ENCODE measurements at regions not wholly inside any gene's neighbourhood (a gene's known extent, or its start where the extent isn't known, plus 50 kb on each side); places are given as distances from the start of the nearest gene placed in this dataset.
"Not testable (repeated sequence)": the region's sequence is repeated elsewhere in the genome, so short reads cannot be mapped to it uniquely, and the experiment has no call there.

DNA sequence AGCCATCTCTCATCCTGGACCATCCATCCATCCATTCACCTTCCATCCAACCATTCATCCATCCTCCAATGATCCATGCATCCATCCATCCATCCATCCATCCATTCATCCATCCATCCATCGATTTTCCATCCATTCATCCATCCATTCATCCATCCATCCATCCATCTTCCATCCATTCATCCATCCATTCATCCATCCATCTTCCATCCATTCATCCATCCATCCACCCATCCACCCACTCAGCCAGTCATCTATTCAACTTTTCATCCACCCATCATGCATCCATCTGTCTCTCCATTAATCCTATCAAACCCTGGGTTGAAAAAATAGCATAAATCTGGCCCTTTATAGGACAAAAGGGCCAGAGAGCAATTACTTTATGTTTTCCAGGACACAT lies 158.3 kb upstream of the WSCD1 start:
- DNase-seq = no peak

DNA sequence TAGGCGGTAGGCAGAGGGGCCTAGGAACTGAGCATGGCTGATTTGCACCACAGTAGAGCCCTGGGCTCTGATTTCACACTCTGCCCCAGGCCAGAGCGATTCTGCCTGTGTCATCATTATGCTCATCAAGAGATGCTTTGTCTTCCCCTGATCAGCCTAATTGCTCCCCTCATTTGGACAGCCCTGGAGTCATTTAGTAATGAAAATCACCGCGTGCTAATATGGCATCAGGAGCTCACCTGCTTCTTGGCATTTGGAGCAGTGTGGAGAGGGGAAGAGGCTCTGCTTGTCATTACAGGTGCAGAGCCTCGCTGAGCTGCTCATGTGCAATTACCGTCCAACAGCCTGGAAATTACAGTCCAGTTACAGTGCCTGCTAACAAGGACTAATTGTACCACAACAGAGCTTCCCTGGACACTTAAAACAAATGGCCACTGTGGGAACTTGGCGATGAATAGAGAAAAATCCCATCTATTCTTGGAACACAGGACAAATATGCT lies 157.1 kb upstream of the WSCD1 start:
- peak; percentile 71 for DNase-seq

DNA sequence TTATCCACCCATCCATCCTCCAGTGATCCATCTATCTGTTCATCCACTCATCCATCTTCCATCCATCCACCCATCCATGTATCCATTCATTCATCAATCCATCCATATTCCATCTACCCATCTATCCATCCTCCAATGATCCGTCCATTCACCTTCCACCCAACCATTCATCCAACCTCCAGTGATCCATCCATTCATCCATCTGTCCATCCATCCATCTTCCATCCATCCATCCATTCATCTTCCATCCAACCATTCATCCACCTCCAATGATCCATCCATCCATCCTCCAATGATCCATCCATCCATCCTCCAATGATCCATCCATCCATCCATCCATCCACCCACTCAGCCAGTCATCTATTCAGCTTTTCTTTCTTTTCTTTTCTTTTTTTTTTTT lies 156.5 kb upstream of the WSCD1 start:
- no peak for DNase-seq

DNA sequence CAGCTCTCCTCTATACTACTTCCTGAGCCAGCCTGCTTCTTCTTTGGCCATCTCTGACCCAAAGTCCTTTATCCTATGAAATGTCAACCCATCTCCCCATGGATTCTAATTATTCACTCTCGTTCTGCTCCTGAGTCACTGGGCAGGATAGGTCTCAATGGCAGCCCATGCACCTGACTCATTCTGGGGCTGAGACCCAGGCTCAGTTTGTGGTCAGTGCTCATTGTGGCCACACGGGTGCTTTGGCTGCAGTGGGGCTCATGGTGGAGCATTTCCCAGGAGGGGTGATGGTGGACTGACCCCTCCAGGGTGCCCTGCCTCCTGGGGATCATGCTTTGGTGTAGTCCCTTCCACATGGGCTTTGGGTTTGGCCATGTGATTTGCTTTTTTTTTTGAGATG lies 154.8 kb upstream of the WSCD1 start:
- no peak for DNase-seq

DNA sequence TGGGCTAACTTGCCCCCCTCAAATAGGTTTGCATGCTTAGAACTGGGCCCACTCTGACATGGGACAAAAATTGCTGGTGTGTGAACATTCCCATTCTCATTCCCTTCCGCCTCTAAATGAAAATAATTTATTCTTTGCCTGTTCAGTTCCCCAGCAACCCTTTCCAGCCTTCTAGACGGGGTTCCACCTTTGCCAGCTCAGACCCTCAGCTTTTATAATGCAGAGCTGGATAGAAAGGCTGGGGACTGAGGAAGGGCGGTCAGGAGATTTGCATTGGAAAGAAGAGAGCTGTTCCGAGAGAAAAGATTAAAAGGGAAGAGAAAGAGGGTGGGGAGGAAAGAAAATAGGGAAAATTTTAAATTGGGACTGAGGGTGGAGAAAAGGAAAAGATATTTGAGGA lies 151.1 kb upstream of the WSCD1 start:
- DNase-seq = no peak

DNA sequence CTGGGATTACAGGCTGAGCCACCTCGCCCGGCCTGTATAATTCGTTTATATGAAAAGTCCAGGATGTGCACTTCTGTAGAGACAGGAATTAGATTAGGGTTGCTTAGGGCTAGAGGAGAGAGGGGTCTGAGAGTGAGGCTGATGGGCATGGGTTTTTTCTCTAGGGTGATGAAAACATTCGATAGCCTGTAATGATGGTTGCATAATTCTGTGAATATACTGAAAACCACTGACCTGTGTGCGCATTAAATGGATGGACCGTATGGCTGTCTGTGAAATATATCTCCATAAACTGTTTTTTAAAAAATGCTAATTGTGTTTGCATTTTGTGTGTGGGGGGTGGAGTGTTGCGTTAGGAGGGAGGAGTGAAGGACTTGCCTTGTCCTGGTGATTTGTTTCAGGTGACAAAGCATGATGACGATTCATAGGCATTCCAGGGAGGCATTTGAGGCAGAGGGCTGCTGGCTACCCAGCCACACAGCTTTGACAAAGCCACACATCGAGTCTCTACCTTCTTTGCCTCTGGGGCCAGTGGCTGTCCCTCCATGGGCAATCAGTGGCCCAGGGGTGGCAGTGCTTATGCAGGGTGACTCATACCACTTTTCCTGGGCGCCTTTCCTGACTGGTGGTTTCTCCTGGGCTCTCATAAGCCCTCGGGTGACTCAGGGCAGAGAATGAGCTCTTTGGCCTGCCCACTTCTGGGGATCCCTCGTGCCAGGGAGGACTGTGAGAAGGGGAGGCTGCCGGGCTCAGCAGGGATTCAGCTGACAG lies 148.5 kb upstream of the WSCD1 start:
- DNase-seq = no peak

DNA sequence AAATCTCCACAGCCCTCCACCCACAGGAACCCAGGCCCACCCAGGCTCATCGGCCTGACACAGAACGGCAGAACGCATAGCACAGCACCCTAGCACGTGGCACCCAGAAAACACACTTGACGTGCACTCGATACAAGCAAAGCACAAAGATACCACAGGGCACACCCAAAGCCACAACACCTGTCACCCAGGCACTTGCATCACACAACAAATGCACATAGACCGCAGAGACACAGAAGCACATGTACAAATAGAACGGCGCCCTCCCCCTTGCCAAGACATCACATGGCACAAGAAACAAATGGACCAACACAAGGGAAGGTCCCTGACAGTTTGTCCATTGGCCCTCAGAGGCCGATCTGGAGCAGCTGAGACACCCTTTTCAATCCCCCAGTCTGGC lies 147.7 kb upstream of the WSCD1 start:
- DNase-seq = no peak

DNA sequence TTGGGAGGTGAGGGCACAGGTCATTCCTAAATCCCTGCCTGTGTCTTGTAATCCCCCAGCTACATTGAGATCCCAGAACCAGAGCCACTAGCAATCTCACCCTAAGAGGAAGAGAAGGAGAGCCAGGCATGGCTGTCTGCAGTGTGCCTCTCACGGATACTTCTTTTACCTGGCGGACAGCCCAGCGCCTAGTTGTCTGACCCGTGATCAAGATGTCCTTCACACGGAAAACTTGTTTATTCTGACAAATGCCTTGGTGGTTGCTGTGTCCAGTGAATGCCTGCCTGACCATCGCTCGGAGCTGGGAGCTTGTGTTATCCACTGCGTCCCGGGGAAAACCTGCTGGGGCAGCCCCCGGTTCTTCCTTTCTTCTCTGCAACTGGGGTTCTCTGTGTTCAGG lies 140.5 kb upstream of the WSCD1 start:
- no peak for DNase-seq

DNA sequence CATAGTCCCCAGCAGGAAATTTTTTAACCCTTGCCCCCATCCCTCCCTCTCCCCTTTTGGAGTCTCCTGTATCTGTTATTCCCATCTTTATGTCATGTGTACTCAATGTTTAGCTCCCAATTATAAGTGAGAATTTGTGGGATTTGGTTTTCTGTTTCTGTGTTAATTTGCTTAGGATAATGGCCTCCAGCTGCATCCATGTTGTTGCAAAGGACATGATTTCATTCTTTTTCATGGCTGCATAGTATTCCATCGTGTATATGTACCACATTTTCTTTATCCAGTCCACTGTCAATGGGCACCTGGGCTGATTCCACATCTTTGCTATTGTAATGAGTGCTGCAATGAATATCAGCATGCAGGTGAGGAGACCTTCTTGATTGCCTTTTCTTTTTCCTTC lies 139.6 kb upstream of the WSCD1 start:
- not testable (repeated sequence) for DNase-seq

DNA sequence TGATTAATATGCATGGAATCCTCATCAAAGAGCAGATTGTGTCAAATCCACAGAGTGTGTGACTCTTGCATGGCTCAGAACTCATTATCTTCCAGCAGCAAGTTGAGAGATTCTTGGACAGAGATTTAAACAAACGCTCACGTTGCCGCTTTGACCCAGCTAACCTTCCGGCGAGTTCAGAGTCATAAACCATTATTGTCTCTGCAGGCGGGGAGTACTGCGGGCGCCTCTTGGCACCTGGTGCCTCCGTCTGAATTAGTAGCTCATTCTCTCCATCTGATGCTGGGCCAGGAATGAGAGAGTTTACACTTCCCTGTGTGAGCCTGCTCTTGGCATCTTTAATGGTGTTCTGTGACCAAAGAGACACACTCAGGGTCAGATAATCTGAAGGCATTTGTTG lies 138.6 kb upstream of the WSCD1 start:
- DNase-seq = no peak

DNA sequence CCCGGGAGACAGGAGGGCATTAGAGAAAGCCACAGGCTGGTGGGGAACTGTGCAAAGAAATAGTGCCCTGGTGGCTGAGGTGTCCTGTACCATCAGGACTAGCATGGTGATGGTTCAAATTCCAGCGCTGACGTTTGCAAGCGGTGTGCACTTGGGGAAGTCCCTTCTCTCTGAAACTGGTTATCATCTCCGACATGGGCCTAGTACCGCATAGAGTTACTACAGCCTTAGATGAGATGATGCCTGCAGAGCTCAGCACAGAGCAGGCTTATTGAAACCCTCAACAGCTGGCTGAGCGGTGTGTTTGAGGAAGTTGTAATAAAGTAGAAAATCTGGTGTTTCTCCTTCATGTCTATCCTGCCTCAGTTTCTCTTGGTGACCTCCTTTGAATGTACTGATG lies 136.7 kb upstream of the WSCD1 start:
- no peak for DNase-seq

DNA sequence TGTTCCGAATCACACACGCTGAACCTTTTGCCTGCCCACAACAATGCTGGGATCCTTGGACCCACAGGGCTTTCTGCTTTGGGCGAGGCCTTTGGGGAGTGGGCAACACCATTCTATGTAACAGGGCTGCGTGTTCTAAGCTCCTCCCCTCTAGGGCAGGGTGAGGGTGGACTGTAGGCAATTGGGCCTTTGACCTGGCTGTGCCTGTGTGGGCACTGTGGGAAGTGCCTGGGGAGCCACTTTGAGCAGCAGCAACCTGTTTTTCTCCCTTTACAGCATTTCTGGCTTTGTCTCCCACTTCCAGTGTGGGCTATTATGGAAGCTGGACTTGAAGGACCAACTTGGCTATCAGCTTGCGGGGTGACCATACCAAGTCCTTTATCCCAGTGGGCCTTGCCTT lies 128.9 kb upstream of the WSCD1 start:
- no peak for DNase-seq

DNA sequence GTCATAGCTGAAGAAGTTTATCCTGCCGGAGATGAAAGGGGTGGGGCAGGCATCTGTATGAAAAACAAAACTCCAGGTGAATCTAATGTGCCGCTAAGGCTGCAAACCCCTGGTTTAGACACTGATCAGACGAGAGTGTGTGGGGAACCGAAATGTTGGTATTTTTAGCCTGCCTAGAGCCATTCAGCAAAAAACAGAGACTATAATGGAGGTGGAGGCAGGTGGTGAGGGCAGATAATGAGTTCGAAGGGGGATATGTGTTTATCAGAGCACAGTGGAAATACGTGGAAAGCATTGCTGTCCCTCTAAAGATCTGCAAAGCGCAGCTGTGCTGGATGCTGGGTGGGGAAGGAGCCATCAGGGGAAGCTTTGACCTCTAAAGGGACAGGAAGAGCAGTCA lies 127.5 kb upstream of the WSCD1 start:
- no peak for DNase-seq

DNA sequence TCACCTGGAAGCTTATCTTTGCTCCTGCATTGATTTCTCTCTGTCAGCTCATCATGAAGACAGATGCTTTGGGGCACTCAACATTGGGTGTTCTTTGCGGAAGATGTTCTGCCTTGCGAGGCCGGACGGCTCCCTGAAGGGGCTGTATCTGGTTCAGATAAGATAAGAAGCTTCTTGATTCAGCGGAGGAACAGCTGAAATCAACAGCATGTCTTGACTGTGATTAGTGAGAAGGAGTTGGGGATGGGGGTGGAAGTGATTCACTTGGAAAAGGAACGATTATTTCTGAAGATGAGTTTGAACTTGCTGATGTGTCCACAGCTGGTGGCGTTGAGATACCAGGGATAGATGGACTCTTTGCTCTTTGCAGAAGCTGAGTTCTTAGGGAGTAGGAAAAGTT lies 126.9 kb upstream of the WSCD1 start:
- DNase-seq = no peak

DNA sequence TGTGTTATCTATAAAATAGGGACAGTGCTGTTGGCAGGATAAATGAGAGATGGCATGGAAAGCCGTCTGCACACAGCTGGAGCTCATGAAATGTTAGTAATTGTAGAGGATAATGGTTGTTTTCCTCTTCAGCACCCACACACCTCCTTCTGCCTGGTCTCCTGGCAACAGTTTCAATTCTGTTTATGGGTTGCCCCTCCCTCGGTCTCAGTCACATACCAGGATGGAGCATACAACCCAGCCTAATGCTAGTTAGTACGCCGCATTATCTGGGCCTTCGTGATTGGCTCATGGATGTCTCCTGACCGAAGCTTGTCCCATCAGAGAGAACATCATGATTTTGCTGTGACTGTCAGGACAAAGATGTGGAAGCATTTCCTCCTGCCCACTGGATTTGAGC lies 126.2 kb upstream of the WSCD1 start:
- no peak for DNase-seq

DNA sequence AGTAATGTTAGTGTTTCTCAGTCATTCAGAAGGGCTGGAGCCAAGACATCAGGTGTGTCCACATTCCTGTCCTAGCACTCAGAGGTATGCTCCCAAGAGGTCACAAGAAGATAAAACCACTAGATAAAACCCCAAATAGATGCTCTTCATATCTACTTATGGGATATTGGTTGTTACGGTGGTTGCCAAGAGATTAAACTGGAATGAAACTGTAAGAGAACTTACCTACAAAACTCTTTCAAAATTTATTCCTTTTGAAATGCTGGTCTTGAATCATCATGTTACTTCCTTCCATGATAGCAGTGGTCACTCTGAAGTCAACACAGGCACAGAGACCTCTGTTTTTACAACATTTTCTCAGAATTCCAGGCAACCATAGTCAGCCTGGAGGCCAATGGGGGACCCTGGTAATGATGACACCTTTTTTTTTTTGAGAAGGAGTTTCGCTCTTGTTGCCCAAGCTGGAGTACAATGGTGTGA lies 122.4 kb upstream of the WSCD1 start:
- no peak for DNase-seq

DNA sequence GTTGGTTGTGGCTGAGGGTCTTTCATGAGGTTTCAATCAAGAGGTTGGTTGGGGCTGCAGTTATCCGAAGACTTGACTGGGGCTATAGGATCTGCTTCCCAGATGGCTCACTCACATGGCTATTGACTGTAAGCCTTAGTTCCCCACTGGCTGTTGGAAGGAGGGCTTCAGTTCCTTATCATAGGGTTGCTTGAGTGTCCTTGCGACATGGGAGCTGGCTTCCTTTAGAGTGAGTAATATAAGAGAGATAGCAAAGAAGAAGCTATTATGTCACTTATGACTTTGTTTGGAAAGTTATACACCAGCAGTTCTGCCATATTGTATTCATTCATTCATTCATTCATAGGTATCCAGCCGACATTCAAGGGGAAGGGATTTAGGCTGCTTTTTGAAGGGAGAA lies 121.4 kb upstream of the WSCD1 start:
- no peak for DNase-seq

DNA sequence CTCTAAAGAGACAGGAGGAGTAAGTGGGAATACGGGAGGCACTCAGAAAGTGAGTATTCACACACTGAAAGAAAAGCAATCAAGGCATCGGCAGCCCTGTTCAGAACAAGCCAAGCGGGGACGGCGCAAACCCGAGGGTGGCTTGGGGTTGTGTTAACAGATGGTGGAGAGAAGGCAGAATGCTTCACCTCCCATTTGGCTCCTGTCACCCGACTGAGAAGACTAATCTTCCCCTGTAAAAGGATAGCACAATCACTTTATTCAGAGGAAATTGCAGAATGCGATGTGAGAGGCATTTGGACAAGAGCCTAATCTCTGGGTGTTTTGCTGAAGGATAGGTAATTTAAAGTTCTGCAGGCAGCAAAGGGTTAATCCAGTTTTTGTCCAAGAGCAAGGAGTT lies 119.3 kb upstream of the WSCD1 start:
- DNase-seq = no peak

DNA sequence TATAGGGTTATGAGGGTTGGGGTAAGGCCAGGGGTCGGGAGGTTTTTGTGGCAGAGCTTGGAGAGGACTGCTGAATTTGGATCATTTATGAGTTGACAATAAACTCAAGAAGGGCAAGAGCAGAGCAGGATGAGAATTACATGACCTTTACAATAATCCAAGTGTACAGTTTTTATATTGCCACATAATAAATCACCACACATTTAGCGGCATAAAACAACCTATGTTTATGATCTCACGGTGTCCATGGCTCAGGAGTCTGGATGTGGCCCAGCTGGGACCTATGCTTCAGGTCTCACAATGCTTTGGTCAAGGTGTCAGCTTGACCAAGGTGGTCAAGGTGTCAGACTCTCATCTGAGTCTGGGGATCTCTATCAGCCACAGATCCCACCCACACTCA lies 118.3 kb upstream of the WSCD1 start:
- no peak for DNase-seq

DNA sequence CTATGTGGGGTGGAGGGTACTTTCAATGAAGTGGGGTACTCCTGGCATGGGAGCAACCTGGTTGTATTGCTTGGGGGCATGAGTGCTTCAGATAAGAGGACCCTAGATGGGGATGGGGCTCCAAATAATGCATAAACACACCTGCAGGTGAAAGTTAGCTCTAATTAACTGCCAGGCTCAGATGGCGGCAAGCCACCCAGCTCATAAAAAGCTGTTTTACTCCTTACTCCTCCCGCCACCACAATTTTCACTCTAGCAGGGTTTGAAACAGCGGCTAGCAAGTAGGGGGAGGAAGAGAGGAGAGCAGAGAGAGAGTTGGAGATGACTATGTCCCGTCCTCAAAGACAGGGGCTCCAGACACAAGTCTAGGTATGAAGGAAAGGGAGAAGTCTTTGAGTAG lies 117.7 kb upstream of the WSCD1 start:
- DNase-seq = no peak

DNA sequence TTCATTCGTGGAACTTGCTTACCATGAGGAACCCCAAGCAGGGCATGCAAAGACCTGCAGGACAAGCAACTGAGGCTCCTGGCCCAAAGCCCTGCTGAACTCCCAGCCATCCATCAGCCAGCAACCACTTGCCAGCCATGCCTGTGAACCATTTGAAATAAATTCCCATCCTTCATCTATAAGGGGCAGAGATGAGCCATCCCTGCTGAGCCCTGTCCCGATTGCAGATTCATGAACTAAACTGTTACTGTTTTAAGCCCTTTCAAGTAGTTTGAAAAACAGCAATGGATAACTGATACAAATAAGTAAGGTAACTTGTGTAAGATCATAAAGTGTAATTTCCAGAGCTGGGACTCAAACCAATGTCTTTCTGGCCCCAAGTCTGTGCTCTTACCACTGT lies 114.4 kb upstream of the WSCD1 start:
- DNase-seq = no peak

DNA sequence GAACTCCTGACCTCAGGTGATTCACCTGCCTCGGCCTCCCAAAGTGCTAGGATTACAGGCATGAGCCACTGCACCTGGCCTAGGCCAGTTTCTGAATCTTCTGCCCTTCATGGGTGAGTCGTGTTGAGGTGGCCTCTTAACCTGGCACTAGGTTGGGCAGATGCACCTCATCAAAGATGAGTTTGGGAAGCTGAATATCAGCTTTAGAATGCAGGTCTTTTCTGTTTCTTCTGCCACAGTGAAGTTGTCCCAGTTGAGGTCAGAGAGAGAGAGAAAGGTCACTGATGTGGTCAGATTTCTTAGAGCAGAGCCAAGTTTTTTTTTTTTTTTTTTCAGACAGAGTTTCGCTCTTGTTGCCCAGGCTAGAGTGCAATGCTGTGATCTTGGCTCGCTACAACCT lies 111.3 kb upstream of the WSCD1 start:
- DNase-seq = no peak

DNA sequence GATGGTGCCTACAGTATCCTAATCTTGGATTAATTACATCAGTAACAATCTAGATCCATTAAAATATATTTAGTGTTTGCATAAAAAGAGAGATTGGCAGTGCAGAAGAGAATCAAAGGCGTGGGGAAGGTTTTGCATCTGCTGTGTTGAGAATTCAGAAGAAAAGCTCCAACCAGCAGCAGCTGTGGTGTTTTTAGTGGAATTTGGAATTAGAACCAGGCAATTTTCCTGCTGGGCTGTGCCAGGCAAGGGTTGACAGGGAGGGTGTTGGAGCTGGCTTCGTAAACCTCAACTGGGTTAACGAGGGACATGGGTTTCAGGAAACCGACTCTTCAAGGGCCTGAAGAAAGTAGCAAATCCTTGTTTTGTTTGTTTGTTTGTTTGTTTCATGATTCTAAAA lies 107.8 kb upstream of the WSCD1 start:
- DNase-seq = no peak

DNA sequence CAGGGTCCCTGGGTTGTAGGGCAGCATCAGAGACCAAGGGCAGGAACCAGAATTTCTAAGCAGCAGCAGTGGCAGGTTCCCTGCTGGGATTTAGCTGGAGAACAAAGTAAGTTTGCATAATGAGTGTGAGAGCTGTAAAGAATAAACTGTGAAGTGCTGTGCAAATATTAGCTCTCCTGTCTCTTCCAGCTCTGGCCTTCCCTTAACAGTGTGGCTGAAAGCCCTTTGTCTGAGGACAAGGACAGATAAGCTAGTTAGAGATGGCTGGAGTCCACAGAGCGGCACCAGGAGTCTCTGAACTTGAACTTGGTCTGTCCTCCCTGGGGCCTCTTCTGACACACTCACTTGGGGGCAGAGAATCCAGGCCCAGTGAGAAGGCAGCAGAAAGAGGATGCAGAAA lies 98.2 kb upstream of the WSCD1 start:
- no peak for DNase-seq

DNA sequence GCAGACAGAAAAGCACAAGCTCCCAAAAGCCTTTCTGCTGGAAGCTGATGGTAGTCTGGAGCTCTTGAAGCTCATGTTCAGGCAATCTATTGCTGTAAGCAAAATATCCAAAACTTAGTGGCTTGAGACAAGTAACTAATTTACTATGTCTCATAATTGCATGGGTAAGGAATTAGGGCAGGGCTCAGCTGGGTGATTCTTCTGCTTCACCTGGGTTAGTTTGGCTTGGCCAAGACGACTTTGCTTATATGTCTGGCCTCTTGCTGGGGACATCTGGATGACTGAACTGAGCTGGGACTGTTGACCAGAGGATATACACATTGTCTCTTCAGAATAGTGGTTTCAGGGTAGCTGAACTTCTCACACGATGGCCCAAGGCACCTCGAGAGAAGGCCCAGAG lies 96.8 kb upstream of the WSCD1 start:
- no peak for DNase-seq

All from hippocampal formation (tissue), 2 donors.